HG03432 (cell line): ENCODE measurements at regions not wholly inside any gene's neighbourhood (a gene's known extent, or its start where the extent isn't known, plus 50 kb on each side); places are given as distances from the start of the nearest gene placed in this dataset.

ENCODE experiments used
- ATAC-seq: cut with Tn5 transposase; IDR thresholded peaks from one replicate; pipeline ENCODE4 v1.9.1; 2021; ENCODE audit warnings: mild to moderate bottlenecking, moderate library complexity; ENCODE audit not compliant: unreplicated experiment

DNA sequence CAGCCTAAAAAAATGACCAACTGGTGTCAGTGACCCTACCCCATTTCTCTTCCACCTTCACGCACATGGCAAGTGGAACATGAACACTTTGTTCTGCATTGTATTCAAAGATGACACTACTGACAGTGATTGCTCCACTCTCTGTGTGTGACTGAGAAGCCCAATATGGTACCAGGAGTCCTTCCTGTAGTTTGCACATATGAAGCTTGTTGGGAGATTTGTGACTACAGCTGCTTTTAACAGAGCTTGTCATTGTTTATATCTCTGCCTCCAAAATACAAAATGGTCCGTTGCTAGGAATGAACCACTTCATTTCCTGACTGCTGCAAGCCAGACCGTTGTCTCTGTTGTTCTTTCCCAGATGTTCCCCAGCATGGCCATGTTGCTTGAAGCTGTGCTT lies 140.3 kb upstream of the TCF21 start:
- no peak for ATAC-seq

DNA sequence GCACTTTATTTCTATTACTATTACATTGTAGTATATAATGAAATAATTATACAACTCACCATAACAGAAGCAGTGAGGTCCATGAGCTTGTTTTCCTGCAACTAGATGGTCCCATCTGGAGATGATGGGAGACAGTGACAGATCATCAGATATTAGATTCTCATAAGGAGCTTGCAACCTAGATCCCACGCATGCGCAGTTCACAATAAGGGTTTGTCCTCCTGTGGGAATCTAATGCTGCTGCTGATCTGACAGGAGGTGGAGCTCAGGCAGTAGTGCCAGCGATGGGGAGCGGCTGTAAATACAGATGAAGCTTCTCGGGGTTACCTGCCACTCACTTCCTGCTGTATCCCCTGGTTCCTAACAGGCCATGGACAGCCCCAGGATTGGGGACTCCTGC lies 139.5 kb upstream of the TCF21 start:
- ATAC-seq, result no peak

DNA sequence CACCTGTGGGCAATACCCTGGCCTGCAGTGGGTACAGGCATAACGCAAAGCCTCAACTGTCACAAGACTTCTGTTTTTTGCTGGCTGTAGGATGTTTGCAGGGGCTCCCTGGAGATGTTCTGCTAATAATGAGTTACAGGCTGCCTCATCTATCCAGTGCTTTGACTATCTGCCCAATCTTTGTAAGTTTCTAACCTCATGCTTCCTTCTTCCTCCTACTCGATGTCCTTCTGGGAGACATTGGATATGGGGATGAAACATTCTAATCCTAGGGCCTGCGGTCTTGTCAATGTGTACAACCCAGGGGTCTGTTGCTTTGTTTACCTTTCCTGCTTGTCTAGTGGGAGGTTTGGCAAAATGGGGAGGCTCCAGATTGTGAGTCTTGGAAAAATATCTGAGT lies 136.8 kb upstream of the TCF21 start:
- no peak for ATAC-seq

- no peak for ATAC-seq
These were observed 135.2 kb upstream of the TCF21 start for GRCh38 chr6:133753756-133754155.

GRCh38 chr6:133754298-133754697 lies 134.6 kb upstream of the TCF21 start:
- no peak for ATAC-seq

DNA sequence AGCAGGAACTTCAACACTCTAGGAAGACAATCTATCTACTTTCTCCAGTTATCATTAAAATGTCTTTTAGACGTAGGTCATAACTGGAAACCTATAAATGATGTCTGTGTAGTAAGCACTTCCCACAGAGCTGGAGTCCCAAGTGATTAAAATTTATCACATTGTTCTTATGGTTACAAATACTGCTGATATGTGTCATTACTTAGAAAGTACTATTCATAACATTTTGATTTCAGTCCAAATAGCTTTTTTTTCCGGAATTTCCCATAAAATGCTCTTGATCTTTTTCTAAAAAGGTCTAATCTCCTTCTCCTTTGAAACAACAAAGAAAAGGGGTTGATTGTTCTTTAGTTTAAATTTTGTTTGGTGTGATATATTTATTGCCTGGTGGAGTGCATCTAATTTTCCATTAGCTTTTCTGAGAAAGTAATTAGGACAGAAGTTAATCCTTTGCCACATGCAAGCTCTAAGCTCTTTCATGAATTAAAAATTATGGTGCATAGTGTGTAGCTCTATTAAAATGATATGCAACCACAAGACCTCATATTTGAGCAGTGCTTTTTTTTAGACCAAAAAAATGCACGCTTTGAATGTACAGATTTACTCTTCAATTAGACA lies 132.7 kb upstream of the TCF21 start:
- no peak for ATAC-seq

DNA sequence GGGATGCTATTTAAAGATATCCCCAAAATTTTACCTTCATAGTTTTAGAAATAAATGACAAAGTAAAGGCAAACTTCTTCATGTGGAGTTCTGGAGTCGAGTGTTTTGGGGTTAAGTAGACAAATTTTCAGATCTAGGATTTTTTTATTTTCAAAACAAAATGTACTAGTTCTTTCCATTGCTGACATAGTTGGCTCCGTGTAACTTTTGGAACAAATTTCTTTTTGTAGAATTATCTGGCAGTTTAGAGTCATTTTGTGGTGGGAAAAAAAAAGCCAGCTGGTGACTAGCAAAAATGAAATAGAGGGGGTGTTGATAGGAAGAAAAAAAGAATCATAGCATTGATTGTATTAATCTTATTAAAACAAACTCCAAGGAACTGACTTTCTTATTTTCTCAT lies 131.6 kb upstream of the TCF21 start:
- no peak for ATAC-seq

GRCh38 chr6:133758815-133759335 lies 130.0 kb upstream of the TCF21 start:
- ATAC-seq, result no peak

DNA sequence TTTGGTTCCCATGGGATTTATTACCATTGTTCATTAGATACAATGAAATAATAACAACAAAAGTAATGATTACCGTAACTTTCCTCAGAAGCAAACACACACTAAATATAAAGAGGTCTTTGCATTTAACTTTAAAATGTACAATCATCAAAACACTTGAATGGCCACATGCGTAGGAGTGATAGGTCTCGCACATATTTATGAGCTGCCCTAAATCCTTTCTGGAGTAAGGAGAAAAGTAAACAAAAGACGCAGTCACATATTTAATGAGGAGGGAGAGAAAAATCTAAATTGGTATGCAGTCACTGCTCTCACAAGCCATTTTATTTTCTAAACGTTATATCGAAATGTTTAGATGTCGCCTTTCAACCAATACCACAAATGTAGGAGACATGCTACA lies 129.4 kb upstream of the TCF21 start:
- no peak for ATAC-seq

GRCh38 chr6:133761706-133762105 lies 127.2 kb upstream of the TCF21 start:
- no peak for ATAC-seq

DNA sequence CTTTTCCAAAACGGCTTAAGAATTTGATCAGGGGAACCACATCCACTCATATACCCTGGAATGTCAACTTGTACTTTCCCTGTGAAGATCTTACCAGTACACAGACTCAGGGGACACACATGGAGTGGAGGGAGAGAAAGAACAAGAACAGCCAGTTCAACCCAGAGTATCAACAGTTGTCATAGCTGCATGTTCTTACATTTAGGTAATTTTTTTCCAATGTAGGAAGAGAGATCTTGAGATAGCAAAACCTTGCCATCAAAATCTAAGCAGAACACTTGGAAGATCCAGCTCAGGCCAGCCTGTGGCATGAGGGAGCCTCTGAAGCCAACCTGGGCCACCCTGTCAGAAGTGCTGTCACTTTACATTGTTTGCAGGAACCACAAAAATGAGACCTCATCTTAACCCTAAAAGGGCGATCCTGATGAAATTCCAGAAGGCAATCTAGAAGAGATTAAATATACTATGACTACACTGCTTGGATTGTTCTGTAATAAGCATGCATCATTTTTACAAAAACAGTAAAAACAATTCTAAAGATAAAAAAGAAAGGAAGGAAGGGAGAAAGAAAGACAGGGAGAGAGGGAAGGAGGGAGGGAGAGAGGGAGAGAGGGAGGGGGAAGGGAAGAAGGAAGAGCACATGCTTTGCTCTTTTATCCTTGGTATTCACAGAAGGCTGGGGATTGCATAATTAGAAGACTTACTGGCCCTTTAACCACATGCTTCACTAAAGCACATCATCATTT lies 124.7 kb upstream of the TCF21 start:
- ATAC-seq, result no peak

- ATAC-seq, result no peak
These were observed 124.1 kb upstream of the TCF21 start for GRCh38 chr6:133764754-133765208.

DNA sequence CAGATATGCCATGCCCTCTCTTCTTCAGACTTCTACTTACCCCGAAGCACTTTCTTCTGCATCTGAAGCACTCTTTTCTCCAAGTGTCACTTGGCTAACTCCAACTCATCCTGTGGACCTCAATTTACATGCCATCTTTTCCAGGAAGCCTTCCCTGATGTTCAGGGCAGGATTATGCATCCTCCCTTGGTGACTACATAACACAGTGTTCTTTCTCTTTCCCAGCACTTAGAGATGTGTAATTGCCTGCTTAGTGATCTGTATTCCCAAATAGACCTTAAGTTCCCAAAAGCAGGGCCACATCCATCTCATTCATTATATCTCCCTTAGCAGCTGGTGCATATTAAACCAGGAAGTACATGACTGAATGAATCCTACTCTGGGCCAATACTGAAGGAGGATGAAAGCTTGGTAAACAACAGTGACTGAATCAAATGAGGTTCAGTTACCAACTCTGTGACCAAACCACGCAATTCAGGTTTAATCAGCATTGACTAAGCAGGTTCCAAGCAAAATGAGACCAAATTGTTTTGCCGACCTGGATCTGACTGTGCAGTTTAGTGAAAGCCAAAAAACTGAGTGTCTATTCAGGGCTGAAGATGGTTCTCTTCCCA lies 121.4 kb upstream of the TCF21 start:
- ATAC-seq, result no peak

DNA sequence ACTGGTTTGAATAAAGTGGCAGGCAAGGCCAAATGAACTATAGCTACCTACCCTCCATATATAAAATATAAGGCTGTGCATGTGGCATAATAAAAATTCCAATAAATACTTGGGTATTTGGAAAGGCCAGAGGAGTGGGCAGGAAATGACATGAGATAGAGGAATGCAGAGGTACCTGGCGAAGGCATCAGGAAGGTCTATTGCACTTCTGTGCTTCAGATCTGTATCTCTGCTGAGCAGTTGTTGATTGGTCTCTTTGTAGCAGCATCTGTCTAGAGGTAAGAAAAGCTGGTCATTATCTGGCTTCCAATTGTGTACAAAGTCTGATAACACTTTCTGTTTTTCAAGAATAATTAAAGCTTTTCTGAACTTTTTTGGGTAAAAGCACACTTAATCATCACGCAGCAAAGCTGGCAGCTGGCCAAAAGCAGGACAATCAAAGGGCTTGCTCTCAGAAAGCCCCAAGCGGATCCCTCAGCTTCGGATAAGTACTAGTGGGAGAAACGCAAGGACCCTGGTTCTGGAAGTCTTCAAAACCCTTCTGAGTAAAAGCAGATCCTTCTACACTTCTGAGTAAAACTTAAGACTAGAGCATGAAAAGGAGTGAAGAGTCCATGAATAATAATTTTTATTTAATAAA lies 120.1 kb upstream of the TCF21 start:
- ATAC-seq, result no peak

GRCh38 chr6:133769463-133769862 lies 119.5 kb upstream of the TCF21 start:
- no peak for ATAC-seq

- no peak for ATAC-seq
These were observed 116.3 kb upstream of the TCF21 start for GRCh38 chr6:133772567-133772966.

DNA sequence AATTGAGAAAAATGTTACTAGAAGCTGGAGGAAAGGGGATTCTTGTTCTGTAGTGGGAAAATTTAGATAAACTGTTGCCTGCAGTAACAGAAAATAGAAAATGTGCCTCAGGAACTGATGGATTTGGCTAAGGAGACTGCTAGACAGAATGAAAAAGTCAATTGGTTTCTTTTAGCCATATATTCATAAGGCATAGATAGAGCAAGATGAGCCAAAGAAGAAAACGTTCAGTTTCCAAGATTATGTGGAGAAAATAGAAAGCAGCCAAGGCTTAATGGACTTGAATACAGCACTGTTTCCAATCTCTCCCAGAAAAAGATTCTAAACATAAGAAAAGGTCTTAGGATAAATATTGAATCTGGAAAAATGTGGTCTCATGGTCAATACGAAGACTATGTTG lies 115.1 kb upstream of the TCF21 start:
- no peak for ATAC-seq

DNA sequence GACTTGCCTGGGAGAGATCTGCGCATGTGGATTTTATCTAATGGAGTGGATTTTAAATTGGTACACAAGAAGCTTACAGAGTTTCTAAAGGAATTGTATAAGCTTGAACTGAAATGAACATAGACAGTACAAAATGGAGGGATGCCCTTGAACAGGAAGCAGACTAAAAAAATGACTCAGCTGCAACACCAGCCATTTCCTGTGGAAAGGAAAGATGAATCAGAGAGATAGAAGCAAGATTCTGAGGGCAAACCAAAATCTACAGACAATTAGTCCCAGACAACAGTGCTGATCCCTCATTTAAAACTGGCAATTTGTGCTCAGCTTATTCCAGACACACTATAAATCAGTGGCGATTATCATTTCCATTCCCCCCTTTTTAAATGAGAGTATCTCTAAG lies 114.6 kb upstream of the TCF21 start:
- no peak for ATAC-seq

DNA sequence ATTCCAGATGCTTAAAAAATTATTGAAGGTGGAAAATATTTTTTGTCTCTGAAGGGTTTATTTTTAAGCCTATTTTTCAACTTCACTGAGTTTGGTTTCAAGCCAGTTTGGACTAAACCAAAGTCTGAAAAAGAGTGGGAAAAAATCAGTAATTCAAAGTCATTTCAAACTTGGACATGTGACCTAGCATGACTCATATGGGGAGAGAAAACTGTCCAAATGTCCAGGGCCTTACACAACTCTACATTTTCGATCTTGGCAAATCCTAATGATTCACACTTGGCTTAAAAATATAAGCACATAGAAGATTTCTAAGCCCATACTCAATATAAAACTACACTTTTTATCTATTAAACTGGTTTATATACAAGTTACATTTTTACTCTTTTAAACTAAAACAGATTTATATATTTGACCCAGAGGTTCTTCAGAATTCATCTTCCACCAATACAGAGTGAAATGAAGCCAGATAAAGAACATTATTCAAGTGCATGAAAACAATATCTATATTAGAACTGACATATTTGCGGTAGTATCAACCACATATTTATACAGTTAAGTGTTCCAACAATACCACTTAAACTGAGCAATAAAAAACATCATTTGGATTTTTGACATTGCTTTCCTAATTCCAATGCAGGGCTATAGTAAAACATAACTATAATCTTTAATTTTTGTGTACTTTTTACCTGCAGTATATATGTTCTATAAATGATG lies 110.3 kb upstream of the TCF21 start:
- ATAC-seq, result no peak

DNA sequence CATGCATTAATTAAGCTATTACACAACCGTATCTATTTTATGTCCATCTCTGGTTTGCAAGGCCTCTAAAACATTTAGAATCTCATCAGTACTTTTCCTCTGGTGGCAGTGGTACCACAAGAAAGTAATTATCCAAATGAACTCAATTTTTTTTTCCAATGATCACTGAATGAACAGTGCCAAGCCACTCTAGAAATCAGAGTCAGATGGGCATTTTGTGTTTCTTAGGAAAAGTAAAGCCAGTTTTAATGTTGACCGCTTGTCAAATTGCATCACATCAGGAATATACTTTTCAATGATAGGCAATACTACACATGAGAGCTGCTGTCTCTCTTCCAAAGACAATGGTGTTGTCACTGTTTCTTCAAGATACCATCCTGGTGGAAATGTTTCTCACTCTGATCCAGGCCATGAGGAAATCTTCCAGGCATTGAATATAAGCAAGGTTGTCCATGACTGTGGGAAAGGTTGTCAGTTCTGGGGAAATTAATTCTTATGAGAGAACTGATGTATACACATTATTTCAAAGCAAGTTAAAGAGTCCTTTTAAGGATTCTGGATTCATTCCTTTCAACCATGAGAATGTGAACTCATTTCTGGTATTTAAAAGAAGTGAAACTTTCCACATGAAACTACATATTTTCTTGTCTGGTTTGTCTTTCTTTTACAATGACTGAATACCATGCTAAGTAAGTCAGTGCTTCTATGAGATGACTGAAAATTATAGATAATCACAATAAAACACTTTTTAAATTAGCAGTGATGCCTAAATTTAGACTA lies 108.8 kb upstream of the TCF21 start:
- no peak for ATAC-seq
